SKM-1 treated with dmso at 0.1 percent for 144 hours (cell line): ENCODE measurements at regions not wholly inside any gene's neighbourhood (a gene's known extent, or its start where the extent isn't known, plus 50 kb on each side); places are given as distances from the start of the nearest gene placed in this dataset.
A peak's percentile ranks its signal among the peaks of the same experiment; 100 is the strongest.
"Not testable (repeated sequence)": the region's sequence is repeated elsewhere in the genome, so short reads cannot be mapped to it uniquely, and the experiment has no call there.

Experiments used
- DNase-seq: peaks from one replicate; lab custom pipeline; 2025; ENCODE audit not compliant: unreplicated experiment; lab: John Stamatoyannopoulos, UW

DNA sequence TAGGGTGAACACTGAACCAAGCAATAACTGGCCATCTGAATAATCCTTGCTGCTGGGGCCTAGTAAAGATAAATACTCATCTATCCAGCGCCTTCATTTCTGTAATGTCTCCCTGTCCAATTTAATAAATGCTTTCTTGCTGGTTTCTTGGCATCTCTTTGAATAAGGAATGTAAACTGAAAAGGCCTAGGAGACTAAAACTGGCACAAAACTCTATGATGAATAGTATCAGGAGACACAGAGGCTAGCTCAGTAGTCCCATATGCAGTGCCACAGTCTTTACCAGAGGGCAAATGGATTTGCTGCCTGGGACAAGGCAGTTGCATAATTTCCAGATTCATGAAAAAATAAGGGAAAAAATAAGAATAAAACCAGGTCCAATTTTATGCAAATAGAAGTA, 324.4 kb downstream of the CENPW start:
- no peak for DNase-seq

DNA sequence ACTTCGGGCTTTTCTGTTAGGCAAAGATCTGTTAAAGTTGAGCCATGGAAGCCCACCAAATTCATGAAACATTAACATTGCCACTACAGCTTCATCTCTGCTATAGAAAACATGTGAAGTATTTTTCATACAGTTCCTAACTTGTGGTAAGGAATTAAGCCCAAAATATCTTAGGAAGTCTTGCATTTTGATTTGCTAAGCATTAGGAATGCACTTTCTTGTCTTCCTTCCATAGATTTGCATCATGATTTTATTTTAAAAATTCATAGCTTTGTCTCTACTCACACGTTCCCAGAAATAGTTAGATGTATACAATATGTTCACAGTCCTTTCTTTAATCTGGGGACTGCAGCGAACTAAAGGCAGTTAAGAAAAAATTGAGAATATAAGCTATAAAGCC, 325.6 kb downstream of the CENPW start:
- no peak for DNase-seq

DNA sequence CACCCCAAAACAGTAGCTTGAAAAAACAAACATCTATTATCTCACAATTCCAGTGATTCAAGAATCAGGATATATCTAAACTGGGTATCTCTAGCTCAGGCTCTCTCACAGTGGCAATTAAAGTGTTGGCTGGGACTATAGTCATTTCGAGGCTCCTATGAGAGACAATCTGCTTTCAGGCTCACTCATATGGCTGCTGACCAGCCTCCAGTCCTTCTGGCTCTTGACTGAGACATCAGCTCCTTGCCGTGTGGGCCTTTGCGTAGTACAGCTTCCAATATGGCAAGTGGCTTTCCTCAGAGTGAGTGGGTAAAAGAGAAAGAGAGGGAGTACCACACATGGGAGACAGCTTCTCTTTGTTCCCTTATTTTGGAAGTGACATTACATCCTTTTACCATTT, 327.2 kb downstream of the CENPW start:
- DNase-seq: no peak

DNA sequence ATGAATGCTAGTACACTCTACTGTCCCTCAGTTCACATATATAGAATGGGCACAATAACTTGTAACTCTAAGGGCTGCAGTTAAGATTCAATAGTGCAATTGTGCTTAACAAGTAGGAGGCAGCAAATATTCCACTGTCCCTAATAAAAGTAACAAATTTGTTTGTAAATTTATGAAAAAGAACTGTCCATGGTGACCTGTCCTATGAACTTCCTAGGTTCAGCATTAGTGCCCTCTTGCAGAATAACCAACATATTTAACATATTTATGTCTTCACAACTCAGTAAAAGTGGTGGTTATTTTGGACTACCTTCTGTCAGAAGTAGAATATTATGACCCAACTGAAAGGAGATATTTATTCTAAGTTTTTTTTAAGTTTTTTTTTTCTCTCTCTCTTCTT, 327.8 kb downstream of the CENPW start:
- DNase-seq: no peak

DNA sequence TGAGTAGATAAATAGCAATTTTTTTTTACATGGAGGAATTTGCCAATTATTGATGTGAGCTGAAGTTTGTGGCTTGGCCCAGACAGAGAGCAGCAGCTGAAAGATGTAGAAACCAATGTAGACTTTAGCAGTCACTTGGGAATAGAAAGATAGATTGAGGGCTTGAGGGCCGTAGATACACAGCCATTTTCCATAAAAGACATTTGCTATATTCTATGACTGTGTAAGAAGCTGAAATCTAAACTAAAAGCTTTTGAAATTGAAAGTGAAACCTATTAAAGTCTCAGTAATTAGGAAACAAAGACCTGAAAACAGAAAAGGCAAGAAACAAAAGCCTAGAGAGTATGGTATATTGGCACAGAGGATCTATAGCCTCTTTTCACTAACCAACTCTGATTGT, 332.7 kb downstream of the CENPW start:
- no peak for DNase-seq

DNA sequence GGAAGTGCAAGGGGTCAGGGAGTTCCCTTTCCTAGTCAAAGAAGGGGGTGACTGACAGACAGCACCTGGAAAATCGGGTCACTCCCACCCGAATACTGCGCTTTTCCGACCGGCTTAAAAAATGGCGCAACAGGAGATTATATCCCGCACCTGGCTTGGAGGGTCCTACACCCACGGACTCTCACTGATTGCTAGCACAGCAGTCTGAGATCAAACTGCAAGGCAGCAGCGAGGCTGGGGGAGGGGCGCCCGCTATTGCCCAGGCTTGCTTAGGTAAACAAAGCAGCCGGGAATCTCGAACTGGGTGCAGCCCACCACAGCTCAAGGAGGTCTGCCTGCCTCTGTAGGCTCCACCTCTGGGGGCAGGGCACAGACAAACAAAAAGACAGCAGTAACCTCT, 333.8 kb downstream of the CENPW start:
- not testable (repeated sequence) for DNase-seq

DNA sequence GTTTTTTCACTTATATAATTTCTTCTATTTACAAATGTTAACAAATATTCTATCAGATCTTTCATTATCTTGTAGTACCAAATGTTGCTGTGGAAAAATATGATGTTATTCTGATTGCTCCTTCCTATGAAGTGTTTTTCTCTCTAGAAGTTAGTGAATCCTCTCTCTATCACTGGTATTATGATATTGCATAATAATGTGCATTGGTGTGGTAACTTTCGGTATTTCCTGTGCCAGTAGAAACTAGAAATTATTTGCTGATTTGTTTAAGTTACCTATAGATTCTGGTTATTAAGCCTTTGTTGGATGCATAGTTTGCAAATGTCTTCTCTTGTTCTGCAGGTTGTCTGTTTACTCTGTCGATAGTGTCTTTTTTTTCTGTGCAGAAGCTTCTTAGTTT, 342.5 kb downstream of the CENPW start:
- DNase-seq: peak; percentile 4

DNA sequence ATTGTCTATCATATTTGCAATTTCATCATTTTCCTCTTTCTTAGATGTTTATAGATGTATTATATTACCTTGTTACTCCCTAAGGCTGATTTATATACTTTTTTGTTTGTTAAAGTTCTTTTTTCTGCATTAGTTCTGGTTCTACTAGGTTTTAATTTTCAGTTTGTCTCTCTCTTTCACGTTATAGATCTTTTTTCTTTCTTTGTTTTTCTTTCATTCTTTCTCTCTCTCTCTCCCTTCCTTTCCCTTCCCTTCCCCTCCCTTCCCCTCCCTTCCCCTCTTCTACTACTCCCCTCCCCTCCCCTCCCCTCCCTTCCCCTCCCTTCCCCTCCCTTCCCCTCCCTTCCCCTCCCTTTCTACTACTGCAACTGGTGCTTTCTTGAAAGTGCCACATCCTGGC, 345.3 kb downstream of the CENPW start:
- no peak for DNase-seq

DNA sequence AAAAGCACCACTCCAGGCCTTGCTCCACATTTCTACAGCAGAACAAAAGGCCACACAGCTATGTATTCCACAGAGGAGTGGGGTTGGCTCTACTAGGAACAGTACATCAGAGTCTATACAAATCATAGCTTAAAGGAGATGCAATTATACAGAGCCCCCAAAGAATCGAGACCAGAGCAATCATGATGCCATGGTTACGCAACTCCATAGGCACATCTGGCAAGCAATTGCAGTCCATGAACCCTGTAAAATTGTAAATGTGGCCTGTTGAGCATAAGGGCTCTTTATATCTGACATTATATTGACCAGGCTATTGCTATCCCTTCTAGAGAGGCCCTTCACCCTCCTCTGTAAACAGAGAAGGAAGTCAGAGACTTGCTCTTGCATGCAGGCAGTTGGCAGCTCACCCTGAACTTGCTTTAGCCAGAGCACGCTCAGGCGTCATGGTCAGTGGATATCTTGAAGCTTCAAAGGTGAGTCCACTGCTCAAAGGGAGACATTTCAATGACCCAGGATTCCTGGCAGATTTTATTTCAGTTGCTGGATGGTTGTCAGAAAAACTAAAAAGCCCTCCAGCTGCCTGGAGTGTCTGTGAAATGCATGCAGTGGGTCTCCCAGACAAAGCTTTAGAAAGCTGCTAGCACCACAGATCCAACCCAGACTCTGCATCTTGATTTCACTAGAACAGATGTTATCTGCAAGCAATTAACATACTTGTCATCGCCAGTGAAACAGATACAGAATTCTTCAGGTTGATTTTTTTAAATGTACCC, 357.2 kb downstream of the CENPW start:
- no peak for DNase-seq

DNA sequence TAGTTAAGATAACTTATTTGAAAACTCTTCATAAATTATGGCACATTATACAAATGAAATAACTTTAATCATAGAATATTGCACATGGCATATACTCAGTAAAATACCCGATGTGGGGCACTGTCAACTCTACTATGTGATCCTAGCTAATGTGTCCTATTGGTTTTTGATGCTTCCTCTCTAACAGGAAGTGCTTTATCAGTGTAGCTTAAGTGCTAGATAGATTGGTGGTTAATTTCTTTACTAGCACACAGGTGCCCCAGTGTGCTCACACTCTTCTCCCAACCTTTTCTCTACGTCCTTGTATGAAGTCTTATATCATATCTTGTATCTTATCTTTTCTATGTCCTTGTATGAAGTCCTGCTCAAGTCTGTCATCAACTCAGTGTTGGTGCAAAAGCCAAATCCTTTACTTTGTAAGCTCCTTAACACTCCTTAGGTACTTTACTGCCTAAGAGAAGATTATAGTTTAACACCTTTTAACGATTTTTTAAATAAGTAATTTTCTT, 358.9 kb downstream of the CENPW start:
- no peak for DNase-seq

DNA sequence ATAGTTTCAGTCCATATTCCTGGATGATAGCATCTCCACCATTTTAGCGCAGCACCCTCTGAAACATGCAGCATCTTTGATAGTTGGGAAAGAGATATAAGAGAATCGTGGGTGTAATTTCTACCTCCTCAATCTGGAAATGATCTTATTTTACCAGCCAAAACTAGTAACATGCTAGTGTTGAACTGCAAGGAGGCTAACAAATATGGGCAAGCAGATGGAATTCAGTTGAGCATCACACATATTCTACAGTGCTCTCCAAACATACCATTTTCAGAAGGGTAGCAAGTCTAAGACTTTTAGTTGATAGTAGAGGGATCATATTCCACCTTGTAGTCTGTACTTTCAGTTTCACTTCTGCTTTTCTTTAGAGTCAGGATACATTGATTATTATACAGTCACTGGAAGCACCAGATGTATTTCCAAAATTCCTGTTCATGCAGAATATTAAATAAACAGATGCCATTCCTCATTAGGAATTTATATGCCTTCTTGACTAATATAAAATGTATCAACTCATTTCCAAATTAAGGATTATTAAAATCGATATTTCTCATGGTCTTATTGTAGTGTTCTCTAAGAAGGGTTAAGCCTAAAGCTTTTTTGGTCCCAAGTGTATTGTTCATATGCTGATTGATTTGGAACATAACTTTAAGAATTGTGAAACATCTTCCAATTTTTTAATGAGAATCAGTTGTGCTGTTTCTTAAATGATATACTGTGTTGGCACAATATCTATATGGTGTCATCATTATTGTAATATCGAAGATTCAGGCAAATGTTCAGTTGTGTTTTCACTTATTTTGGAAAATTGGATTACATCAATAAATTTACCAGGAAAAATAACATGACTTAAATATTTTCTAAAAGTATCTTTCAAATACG, 362.0 kb downstream of the CENPW start:
- DNase-seq: peak; percentile 5

DNA sequence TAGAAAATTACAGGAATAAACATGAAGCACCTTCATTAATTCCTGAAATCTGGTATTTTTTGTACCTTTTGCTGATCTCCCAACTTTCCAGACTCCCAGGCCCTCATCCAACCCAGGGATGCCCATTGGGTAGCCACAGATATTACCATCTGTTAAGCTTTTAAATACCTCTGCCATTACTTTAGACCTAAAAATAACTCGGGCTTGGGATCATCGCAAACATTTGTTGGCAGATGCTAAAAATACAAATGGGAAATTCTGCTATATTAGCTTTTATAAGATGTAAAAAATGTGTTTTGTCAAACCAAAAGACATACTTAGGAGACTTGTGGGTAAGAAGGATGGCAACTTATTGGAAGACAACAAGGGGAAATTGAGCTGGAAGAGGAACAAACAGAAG, 376.1 kb downstream of the CENPW start:
- no peak for DNase-seq

DNA sequence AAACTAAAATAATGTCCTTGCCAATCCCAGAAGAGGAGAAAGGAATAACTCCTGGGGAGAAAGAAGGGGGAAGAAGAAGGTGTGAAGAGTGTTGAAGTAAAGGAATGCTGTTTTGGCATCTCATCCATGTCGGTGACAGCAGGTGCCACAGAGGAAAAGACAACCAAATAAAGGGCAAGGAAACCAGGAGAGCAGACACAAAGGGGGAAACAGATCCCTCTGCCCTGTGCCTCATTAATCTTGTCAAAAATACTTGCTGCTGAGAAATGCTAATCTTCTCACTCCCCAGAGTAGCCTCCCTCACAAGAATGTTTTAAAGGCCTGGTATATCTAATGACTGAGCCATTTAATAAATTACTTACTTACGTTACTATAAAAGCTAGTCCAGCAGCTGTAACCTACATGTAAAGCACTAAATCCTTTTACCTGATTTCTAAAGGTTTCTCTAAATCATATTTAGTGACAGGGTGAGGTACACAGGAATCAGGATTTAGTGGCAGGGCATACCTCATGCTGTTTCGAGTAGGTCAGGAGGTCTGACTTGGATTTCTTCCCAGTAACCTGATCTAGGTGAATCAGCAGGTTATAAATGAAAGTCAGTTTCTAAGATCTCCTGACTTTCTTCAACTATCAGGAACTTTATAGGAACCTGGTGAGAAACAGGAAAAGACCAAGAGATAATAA, 377.1 kb downstream of the CENPW start:
- DNase-seq: no peak

DNA sequence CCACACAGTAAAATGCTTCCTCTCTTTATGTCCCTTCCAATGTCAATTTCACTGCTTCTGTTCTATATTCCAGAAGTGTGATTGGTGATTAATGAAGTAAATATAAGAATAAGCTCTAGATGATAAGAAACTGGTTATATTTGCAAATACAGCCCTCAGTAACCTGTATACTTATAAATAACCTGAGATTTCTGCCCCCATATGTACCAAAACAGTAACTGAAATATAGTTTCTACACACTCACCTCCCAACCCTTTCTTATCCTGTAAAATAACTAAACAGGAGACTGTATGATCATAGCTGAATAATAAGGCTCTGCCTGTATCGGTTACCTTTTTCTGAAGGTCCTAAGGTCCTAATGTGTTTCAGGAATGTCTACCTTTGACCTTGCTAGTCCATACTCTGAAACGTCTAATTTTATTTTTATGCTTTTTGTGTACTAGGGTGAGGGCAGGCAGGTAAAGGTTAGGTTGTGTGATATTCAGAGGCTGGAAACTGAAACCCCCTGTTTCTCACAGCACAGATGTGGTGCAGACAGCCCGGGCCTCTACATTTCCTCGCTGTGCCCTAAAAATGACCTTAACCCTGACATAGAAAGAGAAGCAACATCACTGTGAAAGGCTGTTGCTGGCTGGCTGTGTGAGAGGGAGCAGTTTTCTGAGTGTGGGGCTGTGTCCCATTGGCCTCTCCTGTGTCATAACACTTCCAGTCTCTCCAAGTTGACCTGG, 378.8 kb downstream of the CENPW start:
- DNase-seq: no peak

DNA sequence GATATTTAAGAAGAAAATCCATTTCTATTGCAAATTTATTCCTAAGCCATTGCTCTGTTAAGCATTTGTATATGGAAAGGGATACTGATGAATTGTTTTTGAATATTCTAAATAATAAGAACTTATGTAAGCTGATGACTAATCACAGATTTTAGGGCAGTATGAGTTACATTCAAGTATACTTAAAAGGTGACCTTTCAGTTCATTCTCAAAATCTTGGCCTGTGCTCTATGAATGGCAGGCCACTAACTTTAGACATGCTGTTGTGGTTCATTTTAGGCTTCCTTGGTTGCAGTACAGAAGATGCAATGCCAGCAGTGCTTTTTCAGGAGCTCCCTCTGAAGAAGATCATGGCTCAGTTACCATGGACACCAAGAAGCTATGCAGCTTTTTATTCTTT, 380.4 kb downstream of the CENPW start:
- DNase-seq: no peak

DNA sequence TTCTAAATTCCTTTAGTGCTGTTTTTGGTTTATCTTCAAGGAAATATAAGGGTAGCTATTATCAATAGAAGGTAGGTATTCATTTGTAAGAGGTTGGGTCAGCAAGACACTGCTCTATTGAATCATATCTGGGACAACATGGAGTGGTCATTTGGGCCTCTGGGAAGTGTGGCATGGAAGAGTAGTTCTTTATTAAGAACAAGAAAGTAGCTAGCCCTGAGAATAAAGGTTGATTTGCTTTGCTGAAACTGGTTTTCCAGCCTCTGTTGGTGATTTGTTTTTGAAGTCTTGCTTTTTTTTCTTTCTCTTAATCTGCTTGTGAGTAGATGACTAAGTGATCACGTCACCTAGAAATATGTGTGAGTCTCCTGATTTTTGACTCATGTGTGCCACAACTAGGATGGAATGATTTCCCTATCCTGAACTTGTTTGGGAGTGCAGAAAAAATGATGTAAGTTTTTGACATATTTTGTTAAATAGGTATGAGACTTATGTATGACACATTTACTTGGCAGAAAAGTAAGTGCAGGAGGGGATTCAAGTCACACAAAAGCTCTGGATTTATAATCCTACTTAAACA, 381.8 kb downstream of the CENPW start:
- DNase-seq: no peak

DNA sequence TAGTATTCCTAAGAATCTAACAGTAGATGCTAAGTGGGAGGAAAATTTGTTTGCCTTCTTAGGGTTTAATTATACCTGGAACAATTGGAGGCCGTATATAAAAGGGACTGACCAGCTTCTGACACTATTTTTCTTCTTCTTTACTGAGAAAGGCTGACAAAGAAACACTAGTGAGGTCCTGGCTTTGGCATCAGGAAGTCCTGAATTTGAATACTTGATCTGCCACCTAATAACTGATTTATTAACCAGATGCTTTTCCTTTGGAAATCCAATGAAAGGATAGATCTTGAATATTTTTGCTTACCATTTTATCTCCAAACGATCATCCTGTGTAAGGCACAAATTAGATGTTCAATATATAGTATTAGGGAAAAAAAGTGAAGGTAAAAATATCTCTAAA, 382.5 kb downstream of the CENPW start:
- no peak for DNase-seq

DNA sequence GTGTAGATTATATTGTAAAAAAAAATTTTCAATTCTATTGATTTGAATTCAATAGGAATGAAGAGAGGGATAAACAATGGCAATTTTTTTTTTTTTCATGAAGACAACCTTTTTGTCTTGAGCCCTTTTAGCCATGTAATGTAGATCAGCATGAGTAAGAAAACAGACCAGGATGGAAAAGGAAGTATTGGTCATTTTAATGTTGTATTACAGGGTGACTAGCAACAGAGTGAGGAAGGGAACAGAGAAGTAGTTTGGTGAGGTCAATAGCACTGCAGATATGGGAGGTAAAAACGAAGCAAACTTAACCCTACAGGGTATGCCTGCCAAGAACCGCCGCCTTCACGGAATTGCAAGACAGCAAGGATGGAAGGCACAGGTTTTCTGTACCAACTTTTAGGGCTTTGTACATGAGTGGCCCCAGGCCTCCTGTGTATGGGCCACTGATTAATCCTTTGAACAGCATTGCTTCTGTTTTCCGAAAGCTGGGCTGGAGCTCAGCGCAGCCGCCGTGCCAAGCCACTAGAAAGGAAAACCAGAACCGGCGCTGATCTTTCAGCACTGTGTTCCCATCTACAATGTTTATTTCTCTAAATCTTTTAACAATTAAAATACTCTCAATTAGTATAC, 383.7 kb downstream of the CENPW start:
- no peak for DNase-seq

DNA sequence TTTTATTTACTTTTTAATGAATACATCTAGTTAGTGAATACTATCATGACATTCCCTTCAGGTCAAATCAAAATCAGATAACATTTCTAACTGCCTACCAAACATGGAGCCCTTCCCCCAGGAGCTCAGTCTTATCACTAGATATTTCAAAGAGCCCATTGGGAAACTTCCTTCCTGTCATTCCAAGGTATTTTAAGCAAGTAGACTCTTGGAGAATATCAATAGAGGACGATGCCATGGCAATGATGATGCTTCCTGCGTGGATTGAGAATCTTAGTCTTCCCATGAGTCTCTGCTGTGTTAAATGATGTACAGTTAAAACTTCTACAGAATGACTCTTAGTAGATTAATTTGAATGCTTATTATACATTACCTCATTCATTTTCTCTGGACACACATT, 384.9 kb downstream of the CENPW start:
- DNase-seq: no peak

DNA sequence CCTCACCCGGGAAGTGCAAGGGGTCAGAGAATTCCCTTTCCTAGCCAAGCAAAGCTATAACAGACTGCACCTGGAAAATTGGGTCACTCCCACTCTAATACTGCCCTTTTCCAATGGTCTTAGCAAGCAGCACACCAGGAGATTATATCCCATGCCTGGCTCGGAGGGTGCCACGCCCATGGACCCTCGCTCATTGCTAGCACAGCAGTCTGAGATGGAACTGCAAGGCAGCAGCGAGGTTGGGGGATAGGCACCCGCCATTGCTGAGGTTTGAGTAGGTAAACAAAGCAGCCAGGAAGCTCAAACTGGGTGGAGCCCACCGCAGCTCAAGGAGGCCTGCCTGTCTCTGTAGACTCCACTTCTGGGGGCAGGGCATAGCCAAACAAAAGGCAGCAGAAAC, 386.5 kb downstream of the CENPW start:
- DNase-seq: not testable (repeated sequence)
